GM18907 (cell line): ENCODE measurements at regions not wholly inside any gene's neighbourhood (a gene's known extent, or its start where the extent isn't known, plus 50 kb on each side); places are given as distances from the start of the nearest gene placed in this dataset.

Source experiments
- ATAC-seq: cut with Tn5 transposase; IDR thresholded peaks from one replicate; pipeline ENCODE4 v1.9.1; 2021; ENCODE audit warnings: mild to moderate bottlenecking, moderate library complexity; ENCODE audit not compliant: unreplicated experiment

- no peak for ATAC-seq
Observed at GRCh38 chr14:104367866-104368750, 211.5 kb upstream of the C14orf180 start.

- ATAC-seq, result no peak
Observed at GRCh38 chr14:104368751-104369100, 210.8 kb upstream of the C14orf180 start.

- ATAC-seq, result no peak
Observed at GRCh38 chr14:104369208-104369607, 210.4 kb upstream of the C14orf180 start.

- no peak for ATAC-seq
Observed at GRCh38 chr14:104370256-104370870, 209.2 kb upstream of the C14orf180 start.

GRCh38 chr14:104371031-104371430 lies 208.5 kb upstream of the C14orf180 start:
- no peak for ATAC-seq

- ATAC-seq, result no peak
Observed at GRCh38 chr14:104371917-104372316, 207.6 kb upstream of the C14orf180 start.

GRCh38 chr14:104372390-104373054 lies 207.0 kb upstream of the C14orf180 start:
- no peak for ATAC-seq

GRCh38 chr14:104373055-104373854 lies 206.3 kb upstream of the C14orf180 start:
- no peak for ATAC-seq

GRCh38 chr14:104373855-104374717 lies 205.5 kb upstream of the C14orf180 start:
- ATAC-seq, result no peak

- ATAC-seq, result no peak
Observed at GRCh38 chr14:104374718-104375080, 204.9 kb upstream of the C14orf180 start.

GRCh38 chr14:104375551-104376201 lies 203.9 kb upstream of the C14orf180 start:
- no peak for ATAC-seq

- no peak for ATAC-seq
Observed at GRCh38 chr14:104376202-104377140, 203.1 kb upstream of the C14orf180 start.

- no peak for ATAC-seq
Observed at GRCh38 chr14:104377256-104377655, 202.3 kb upstream of the C14orf180 start.

GRCh38 chr14:104378698-104379113 lies 200.9 kb upstream of the C14orf180 start:
- no peak for ATAC-seq

- no peak for ATAC-seq
Observed at GRCh38 chr14:104382361-104383087, 197.0 kb upstream of the C14orf180 start.

GRCh38 chr14:104383088-104383995 lies 196.2 kb upstream of the C14orf180 start:
- ATAC-seq, result no peak
